ENCODE measurements at regions not wholly inside any gene's neighbourhood (a gene's known extent, or its start where the extent isn't known, plus 50 kb on each side); places are given as distances from the start of the nearest gene placed in this dataset.
"Not testable (repeated sequence)": the region's sequence is repeated elsewhere in the genome, so short reads cannot be mapped to it uniquely, and the experiment has no call there.

DNA sequence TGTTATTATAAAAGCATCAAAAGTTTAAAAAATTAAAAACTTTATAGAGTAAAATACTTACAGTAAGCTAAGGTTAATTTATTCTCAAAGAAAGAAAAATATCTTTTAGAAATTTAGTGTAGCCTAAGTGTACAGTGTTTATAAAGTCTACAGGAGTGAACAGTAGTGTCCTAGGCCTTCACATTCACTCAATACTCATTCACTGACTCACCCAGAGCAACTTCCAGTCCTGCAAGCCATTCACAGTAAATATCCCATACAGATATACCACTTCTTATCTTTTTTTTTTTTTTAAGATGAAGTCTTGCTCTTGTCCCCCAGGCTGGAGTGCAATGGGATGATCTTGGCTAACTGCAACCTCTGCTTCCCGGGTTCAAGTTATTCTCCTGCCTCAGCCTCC, 73.1 kb upstream of the FST start:
- no peak for DNase-seq (ENCODE audit: extremely low read depth, low read depth)
- TF ChIP-seq, protein P1, sequence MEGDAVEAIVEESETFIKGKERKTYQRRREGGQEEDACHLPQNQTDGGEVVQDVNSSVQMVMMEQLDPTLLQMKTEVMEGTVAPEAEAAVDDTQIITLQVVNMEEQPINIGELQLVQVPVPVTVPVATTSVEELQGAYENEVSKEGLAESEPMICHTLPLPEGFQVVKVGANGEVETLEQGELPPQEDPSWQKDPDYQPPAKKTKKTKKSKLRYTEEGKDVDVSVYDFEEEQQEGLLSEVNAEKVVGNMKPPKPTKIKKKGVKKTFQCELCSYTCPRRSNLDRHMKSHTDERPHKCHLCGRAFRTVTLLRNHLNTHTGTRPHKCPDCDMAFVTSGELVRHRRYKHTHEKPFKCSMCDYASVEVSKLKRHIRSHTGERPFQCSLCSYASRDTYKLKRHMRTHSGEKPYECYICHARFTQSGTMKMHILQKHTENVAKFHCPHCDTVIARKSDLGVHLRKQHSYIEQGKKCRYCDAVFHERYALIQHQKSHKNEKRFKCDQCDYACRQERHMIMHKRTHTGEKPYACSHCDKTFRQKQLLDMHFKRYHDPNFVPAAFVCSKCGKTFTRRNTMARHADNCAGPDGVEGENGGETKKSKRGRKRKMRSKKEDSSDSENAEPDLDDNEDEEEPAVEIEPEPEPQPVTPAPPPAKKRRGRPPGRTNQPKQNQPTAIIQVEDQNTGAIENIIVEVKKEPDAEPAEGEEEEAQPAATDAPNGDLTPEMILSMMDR (IDR thresholded peaks at IDR 0.05; ENCODE audit: low read depth, low read length, missing control alignments): no peak

DNA sequence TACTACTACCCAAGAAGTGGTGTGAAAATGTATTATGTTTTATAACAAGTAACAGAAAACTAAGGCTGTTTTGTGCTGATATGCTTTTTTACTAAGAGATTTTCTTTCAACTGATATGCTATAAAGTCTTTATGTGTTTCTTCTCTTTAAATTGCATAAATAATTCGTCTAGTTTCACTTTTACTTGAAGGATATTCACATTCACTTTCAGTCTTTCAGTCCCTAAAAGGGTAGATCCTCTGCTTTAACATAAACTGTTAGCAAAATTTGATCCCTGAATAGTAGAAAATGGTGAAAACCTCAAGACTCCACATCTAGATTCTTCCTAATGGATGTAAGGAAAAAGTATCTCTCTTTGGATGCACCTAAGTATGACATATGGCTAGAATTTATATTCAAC, 69.0 kb upstream of the FST start:
- TF ChIP-seq, protein P1 (IDR thresholded peaks at IDR 0.05; ENCODE audit: low read depth, low read length, missing control alignments): no peak
- DNase-seq (ENCODE audit: extremely low read depth, low read depth): no peak
- no peak overlapping the region for H3K4me3 ChIP-seq (replicated peaks; ENCODE audit: low read depth, low read length)

More for the DNA sequence above, 73.1 kb upstream of the FST start:
- H3K4me3 ChIP-seq (replicated peaks; ENCODE audit: low read depth, low read length): no peak overlapping the region

DNA sequence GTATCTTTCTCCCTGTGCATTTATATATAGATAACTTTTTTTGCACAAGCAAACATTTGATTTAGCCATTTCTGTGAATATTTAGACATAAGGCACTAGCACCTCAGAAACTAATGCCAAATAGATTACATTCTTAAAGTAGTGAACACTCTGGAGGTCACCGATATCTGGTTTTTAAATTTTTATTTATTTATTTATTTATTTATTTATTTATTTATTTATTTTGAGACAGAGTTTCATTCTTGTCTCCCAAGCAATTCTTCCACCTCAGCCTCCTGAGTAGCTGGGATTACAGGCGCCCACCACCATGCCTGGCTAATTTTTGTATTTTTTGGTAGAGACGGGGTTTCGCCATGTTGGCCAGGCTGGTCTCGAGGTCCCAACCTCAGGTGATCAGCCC, 67.9 kb upstream of the FST start:
- DNase-seq (ENCODE audit: extremely low read depth, low read depth); H3K4me3 ChIP-seq (replicated peaks; ENCODE audit: low read depth, low read length): not testable (repeated sequence)

DNA sequence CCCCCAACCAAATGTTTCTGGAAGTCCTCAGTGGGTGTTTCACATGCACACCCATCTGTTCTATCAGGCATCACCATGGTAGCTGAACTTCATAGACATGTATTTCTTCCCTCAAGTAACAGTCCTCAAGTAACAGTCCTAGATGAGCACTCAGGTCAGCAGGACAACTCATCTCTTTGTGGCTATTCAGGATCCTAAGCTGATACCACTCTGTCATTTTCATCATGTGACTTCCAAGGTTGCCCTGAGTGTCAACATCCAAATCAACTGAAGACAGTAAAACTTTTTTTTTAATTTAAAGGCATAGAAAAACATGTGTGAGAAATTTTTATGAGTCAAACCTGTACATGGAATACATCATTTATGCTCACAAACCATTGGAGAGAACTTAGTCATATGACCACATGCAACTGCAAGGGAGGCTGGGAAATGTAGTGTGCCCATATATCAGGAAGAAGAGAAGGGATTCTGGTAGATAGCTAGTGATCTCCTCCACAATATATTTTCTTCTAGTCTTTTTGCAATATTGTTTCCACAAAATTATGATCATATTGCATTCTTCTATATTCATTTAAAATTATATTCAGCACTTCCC, 64.2 kb upstream of the FST start:
- H3K4me3 ChIP-seq (replicated peaks; ENCODE audit: low read depth, low read length): no peak overlapping the region
- TF ChIP-seq, protein P1 (IDR thresholded peaks at IDR 0.05; ENCODE audit: low read depth, low read length, missing control alignments): no peak
- DNase-seq (ENCODE audit: extremely low read depth, low read depth): no peak

DNA sequence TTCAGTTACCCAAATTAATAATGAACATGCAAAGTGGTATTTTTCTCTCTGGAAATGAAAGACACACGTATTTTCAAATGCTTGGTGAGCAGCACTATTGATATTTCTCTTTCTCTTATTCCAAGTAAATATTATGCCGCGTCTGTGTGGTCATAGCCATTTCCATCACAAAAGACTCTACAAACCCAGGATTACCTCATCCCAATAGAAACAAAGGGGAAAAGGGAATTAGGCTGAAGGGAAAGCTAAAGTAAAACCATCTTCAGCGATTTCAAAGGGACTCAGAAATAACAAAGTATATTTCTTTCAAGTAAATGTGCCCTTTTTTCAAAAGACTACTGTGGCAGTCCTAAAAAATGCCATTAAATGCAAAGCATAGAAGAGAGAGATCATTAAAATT, 62.0 kb upstream of the FST start:
- DNase-seq (ENCODE audit: extremely low read depth, low read depth): no peak
- H3K4me3 ChIP-seq (replicated peaks; ENCODE audit: low read depth, low read length): no peak overlapping the region
- TF ChIP-seq, protein P1 (IDR thresholded peaks at IDR 0.05; ENCODE audit: low read depth, low read length, missing control alignments): no peak

DNA sequence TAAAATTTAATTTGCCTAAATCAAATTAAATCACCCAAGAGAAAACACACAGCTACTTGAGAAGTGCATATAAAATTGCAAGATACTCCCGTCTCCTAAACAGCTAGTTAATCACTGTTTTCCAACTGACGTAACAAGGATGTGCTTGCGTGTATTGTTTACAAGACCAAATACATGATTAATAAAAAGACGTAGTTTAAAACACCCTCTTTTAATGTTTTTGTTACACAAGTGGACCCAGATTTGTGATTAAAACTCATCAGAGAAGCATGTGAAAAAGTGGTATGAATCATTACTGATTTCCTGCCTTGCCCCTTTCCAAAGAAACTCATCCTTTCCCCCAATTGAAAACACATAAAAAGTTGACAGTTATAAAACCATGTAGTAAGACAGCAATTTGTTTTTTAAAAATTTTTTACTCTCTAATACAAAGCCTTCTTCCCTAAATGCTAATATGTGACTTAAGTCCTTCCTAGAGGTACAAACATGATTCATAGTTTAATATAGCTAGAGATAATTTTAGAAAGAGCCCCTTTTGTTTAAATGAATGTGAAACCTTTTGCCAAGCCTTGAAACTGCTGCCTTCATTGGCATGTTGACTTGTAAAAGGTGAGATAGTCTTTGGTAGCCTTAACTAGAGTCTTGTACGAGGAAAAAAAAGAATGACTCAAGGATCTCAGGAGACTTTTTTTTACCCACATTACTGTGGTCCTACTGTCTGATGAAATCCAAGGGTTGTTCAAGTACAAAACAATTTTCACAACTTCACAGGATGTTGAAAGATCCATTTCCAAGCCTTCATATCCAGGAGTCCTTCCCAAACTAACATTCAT, 61.4 kb upstream of the FST start:
- no peak overlapping the region for H3K4me3 ChIP-seq (replicated peaks; ENCODE audit: low read depth, low read length)
- TF ChIP-seq, protein P1 (IDR thresholded peaks at IDR 0.05; ENCODE audit: low read depth, low read length, missing control alignments): no peak
- peak; percentile 94 for DNase-seq (ENCODE audit: extremely low read depth, low read depth)

DNA sequence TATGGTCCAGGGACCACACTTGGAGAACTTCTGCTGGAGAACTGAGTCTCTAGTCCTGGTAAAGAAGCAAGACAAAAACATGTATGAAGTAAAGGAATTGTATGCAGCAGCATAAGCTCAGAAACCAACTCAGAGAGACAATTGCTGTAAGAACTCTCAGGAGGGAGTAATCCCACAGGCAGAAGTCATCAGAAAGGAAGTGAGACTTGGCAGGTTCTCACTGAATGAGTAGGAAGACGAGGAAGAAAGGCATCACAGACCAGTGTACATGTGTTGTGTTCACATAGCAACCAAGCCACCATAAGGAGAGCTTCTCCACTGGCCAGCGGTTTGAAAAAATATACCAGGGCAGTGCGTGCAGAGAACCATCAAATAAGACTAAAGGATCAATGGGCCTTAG, 57.9 kb upstream of the FST start:
- TF ChIP-seq, protein P1 (IDR thresholded peaks at IDR 0.05; ENCODE audit: low read depth, low read length, missing control alignments): no peak
- DNase-seq (ENCODE audit: extremely low read depth, low read depth): no peak

More for the DNA sequence above, 57.9 kb upstream of the FST start:
- H3K4me3 ChIP-seq (replicated peaks; ENCODE audit: low read depth, low read length): no peak overlapping the region
